ENCODE measurements at regions not wholly inside any gene's neighbourhood (a gene's known extent, or its start where the extent isn't known, plus 50 kb on each side); places are given as distances from the start of the nearest gene placed in this dataset.

- no peak for TF ChIP-seq EP300 (IDR thresholded peaks at IDR 0.05)
- no peak for TF ChIP-seq CTCF (IDR thresholded peaks at IDR 0.05)
These were observed 618.6 kb downstream of the RWDD3 start for GRCh38 chr1:95852483-95853070.
